ENCODE measurements at regions not wholly inside any gene's neighbourhood (a gene's known extent, or its start where the extent isn't known, plus 50 kb on each side); places are given as distances from the start of the nearest gene placed in this dataset.
"Not testable (repeated sequence)": the region's sequence is repeated elsewhere in the genome, so short reads cannot be mapped to it uniquely, and the experiment has no call there.

- no peak for TF ChIP-seq CTCF (conservative IDR thresholded peaks at IDR 0.05)
- peaks cover 7% of the 10 kb centered on the region for H3K4me1 Mint-ChIP-seq
- H3K27me3 Mint-ChIP-seq (ENCODE audit: low read depth): no peaks in the 10 kb centered on the region
- H3K36me3 Mint-ChIP-seq (ENCODE audit: low read depth): no peaks in the 10 kb centered on the region
- DNase-seq (ENCODE audit: low read depth, low spot score): no peak
- H3K4me3 Mint-ChIP-seq: no peak overlapping the region
- no peaks in the 10 kb centered on the region for H3K9me3 Mint-ChIP-seq
- H3K27ac Mint-ChIP-seq (ENCODE audit: unreplicated experiment): no peak overlapping the region
Measured at GRCh38 chr21:28282833-28283232, 709.8 kb downstream of the LTN1 start.

- H3K4me1 Mint-ChIP-seq; H3K27me3 Mint-ChIP-seq (ENCODE audit: low read depth); H3K9me3 Mint-ChIP-seq; DNase-seq (ENCODE audit: low read depth, low spot score); H3K4me3 Mint-ChIP-seq; H3K27ac Mint-ChIP-seq (ENCODE audit: unreplicated experiment); H3K36me3 Mint-ChIP-seq (ENCODE audit: low read depth): not testable (repeated sequence)
Measured at GRCh38 chr21:28281357-28281756, 711.3 kb downstream of the LTN1 start.

- no peaks in the 10 kb centered on the region for H3K9me3 Mint-ChIP-seq
- peaks cover 7% of the 10 kb centered on the region for H3K4me1 Mint-ChIP-seq
- no peak for DNase-seq (ENCODE audit: low read depth, low spot score)
- no peak for TF ChIP-seq CTCF (conservative IDR thresholded peaks at IDR 0.05)
- H3K27me3 Mint-ChIP-seq (ENCODE audit: low read depth): no peaks in the 10 kb centered on the region
- H3K36me3 Mint-ChIP-seq (ENCODE audit: low read depth): no peaks in the 10 kb centered on the region
- H3K27ac Mint-ChIP-seq (ENCODE audit: unreplicated experiment): no peak overlapping the region
- no peak overlapping the region for H3K4me3 Mint-ChIP-seq
Measured at GRCh38 chr21:28280611-28281010, 712.1 kb downstream of the LTN1 start.

GRCh38 chr21:28277324-28277723, 715.4 kb downstream of the LTN1 start:
- Mint-ChIP-seq H3K27me3 (ENCODE audit: low read depth) (no peaks in the 10 kb centered on the region), H3K9me3 (no peaks in the 10 kb centered on the region), H3K36me3 (ENCODE audit: low read depth) (no peaks in the 10 kb centered on the region), H3K27ac (ENCODE audit: unreplicated experiment) (no peak overlapping the region), H3K4me3 (no peak overlapping the region), H3K4me1 (no peaks in the 10 kb centered on the region)
- TF ChIP-seq CTCF (conservative IDR thresholded peaks at IDR 0.05): no peak
- DNase-seq (ENCODE audit: low read depth, low spot score): no peak

- no peak for TF ChIP-seq CTCF (conservative IDR thresholded peaks at IDR 0.05)
- H3K27me3 Mint-ChIP-seq (ENCODE audit: low read depth): no peaks in the 10 kb centered on the region
- no peaks in the 10 kb centered on the region for H3K4me1 Mint-ChIP-seq
- no peaks in the 10 kb centered on the region for H3K36me3 Mint-ChIP-seq (ENCODE audit: low read depth)
- H3K27ac Mint-ChIP-seq (ENCODE audit: unreplicated experiment): no peak overlapping the region
- no peaks in the 10 kb centered on the region for H3K9me3 Mint-ChIP-seq
- DNase-seq (ENCODE audit: low read depth, low spot score): no peak
- no peak overlapping the region for H3K4me3 Mint-ChIP-seq
Measured at GRCh38 chr21:28272272-28272992, 720.2 kb downstream of the LTN1 start.

- no peak overlapping the region for H3K27ac Mint-ChIP-seq (ENCODE audit: unreplicated experiment)
- no peak for DNase-seq (ENCODE audit: low read depth, low spot score)
- no peaks in the 10 kb centered on the region for H3K4me1 Mint-ChIP-seq
- TF ChIP-seq CTCF (conservative IDR thresholded peaks at IDR 0.05): no peak
- no peaks in the 10 kb centered on the region for H3K27me3 Mint-ChIP-seq (ENCODE audit: low read depth)
- H3K36me3 Mint-ChIP-seq (ENCODE audit: low read depth): no peaks in the 10 kb centered on the region
- H3K9me3 Mint-ChIP-seq: no peaks in the 10 kb centered on the region
- H3K4me3 Mint-ChIP-seq: no peak overlapping the region
Measured at GRCh38 chr21:28269173-28269572, 723.5 kb downstream of the LTN1 start.

Data from neural crest cell (in vitro differentiated cells).